Keratinocyte (primary cell): ENCODE measurements at regions not wholly inside any gene's neighbourhood (a gene's known extent, or its start where the extent isn't known, plus 50 kb on each side); places are given as distances from the start of the nearest gene placed in this dataset.

ENCODE experiments used
- CTCF ChIP-seq, 3 experiments: IDR thresholded peaks in 1 of 3; conservative IDR thresholded peaks in 1 of 3; optimal IDR thresholded peaks in 1 of 3; 2 replicates in 2 of 3; 3 replicates in 1 of 3; pipeline versions ENCODE3 to v1.5.1; 2011; ENCODE audit warnings: low read length in 3 of 3, mild to moderate bottlenecking in 3 of 3, moderate library complexity in 2 of 3, control low read depth in 1 of 3, inconsistent platforms in 1 of 3; ENCODE audit not compliant: insufficient read depth in 2 of 3; ENCODE audit errors: extremely low read depth in 1 of 3
- EZH2 ChIP-seq: IDR thresholded peaks from one replicate; pipeline ENCODE4 v1.6.1; 2012; ENCODE audit warnings: inconsistent platforms, mild to moderate bottlenecking, low read length, moderate library complexity

- TF ChIP-seq CTCF (optimal IDR thresholded peaks at IDR 0.05 in 1 of 3, IDR thresholded peaks at IDR 0.05 in 1 of 3, conservative IDR thresholded peaks at IDR 0.05 in 1 of 3; ENCODE audit: extremely low read depth in 1 of 3, insufficient read depth in 2 of 3, low read length in 3 of 3) (no peak), EZH2 (no peak)
These were observed 142.1 kb upstream of the ZNF438 start for GRCh38 chr10:31173752-31174151.
